H1 (cell line): ENCODE measurements at regions not wholly inside any gene's neighbourhood (a gene's known extent, or its start where the extent isn't known, plus 50 kb on each side); places are given as distances from the start of the nearest gene placed in this dataset.

Experiments
- CTCF ChIA-PET: fragments of 300-600 bp; sonication (Branson Sonifier 250); formaldehyde crosslinking; loops from one replicate; lab custom pipeline; 2021; ENCODE audit not compliant: partially characterized antibody; lab: Charles Lee
- POLR2A ChIA-PET: fragments of 300-600 bp; sonication (Branson Sonifier 250); formaldehyde crosslinking; loops from one replicate; lab custom pipeline; 2021; ENCODE audit warnings: inconsistent platforms; ENCODE audit not compliant: partially characterized antibody; lab: Charles Lee
- DNase-seq, 2 experiments: peaks; one replicate each; pipeline versions ENCODE4 v3.0.0 to v3.0.0-alpha.2; 2010 to 2022; ENCODE audit warnings: low spot score in 2 of 2, low read depth in 1 of 2, mixed read lengths in 1 of 2
- FAIRE-seq: peaks from 2 replicates; lab custom pipeline; 2011; peaks lifted over from hg19 to GRCh38; lab: Jason Lieb, UNC
- H2AFZ ChIP-seq: 2 replicates; pipeline ENCODE4 v1.8.1; 2012; ENCODE audit warnings: low read length, inconsistent platforms
- H2AK5ac ChIP-seq: 2 replicates; pipeline ENCODE4 v1.6.1; 2013; ENCODE audit warnings: low read depth, low read length
- H2BK120ac ChIP-seq: replicated peaks from 2 replicates; pipeline ENCODE3; 2013; ENCODE audit warnings: low read depth, low read length, inconsistent platforms
- H2BK12ac ChIP-seq: 2 replicates; pipeline ENCODE4 v1.6.1; 2013; ENCODE audit warnings: low read depth, low read length
- H2BK15ac ChIP-seq: 2 replicates; pipeline ENCODE4 v1.6.1; 2013; ENCODE audit warnings: low read length
- H2BK20ac ChIP-seq: 2 replicates; pipeline ENCODE4 v1.6.1; 2013; ENCODE audit warnings: low read length
- H2BK5ac ChIP-seq: 2 replicates; pipeline ENCODE4 v1.6.1; 2013; ENCODE audit warnings: low read depth, low read length
- H3K14ac ChIP-seq: 2 replicates; pipeline ENCODE4 v1.6.1; 2013; ENCODE audit warnings: inconsistent platforms; ENCODE audit not compliant: insufficient read length
- H3K18ac ChIP-seq: 2 replicates; pipeline ENCODE4 v1.6.1; 2013; ENCODE audit warnings: low read length; ENCODE audit errors: extremely low read depth
- H3K23ac ChIP-seq: 2 replicates; pipeline ENCODE4 v1.6.1; 2013; ENCODE audit warnings: inconsistent platforms; ENCODE audit not compliant: insufficient read length
- H3K23me2 ChIP-seq: 2 replicates; pipeline ENCODE4 v1.6.1; 2013; ENCODE audit warnings: low read depth, low read length
- H3K27ac ChIP-seq: 2 replicates; pipeline ENCODE4 v1.6.1; 2011; ENCODE audit warnings: low read depth, low read length, inconsistent platforms
- H3K27me3 ChIP-seq, 4 experiments: replicated peaks in 1 of 4; 1 replicate in 1 of 4; 2 replicates in 3 of 4; pipeline versions ENCODE4 v1.6.1 to v1.8.1; 2011 to 2013; ENCODE audit warnings: low read length in 3 of 4, mild to moderate bottlenecking in 3 of 4, inconsistent platforms in 2 of 4, mixed read lengths in 2 of 4, moderate library complexity in 1 of 4; ENCODE audit not compliant: control insufficient read depth in 3 of 4, insufficient read depth in 3 of 4; ENCODE audit errors: extremely low read depth in 1 of 4
- H3K36me3 ChIP-seq, 4 experiments: 2 replicates each; pipeline versions ENCODE4 v1.6.1 to v1.8.1; 2011 to 2013; ENCODE audit warnings: mild to moderate bottlenecking in 4 of 4, low read length in 3 of 4, moderate library complexity in 2 of 4, control low read depth in 1 of 4, inconsistent platforms in 1 of 4; ENCODE audit not compliant: insufficient read depth in 4 of 4, control insufficient read depth in 2 of 4
- H3K4ac ChIP-seq: replicated peaks from 2 replicates; pipeline ENCODE3; 2013; ENCODE audit warnings: low read length, low read depth, mixed read lengths, inconsistent platforms; ENCODE audit not compliant: insufficient read length
- H3K4me1 ChIP-seq, 4 experiments: replicated peaks in 1 of 4; 1 replicate in 1 of 4; 2 replicates in 3 of 4; pipeline versions ENCODE4 v1.6.1 to v1.8.1; 2011 to 2013; ENCODE audit warnings: low read length in 3 of 4, inconsistent platforms in 2 of 4, mixed read lengths in 1 of 4; ENCODE audit not compliant: insufficient read depth in 4 of 4, control insufficient read depth in 3 of 4
- H3K4me2 ChIP-seq, 2 experiments: 2 replicates each; pipeline versions ENCODE4 v1.6.1 to v1.8.1; 2011 to 2013; ENCODE audit warnings: low read depth in 2 of 2, low read length in 2 of 2, control low read depth in 1 of 2, inconsistent platforms in 1 of 2, mild to moderate bottlenecking in 1 of 2; ENCODE audit not compliant: insufficient read depth in 1 of 2
- H3K4me3 ChIP-seq, 4 experiments: fragments of 200-600, 300-600 bp in 1 of 4; sonication (generic), shearing (Covaris generic), sonication (Bioruptor Twin) in 1 of 4; 2 replicates each; pipeline versions ENCODE4 v1.5.1 to v1.8.1; 2011 to 2016; ENCODE audit warnings: low read length in 4 of 4, low read depth in 3 of 4, control low read depth in 2 of 4, inconsistent platforms in 2 of 4, mild to moderate bottlenecking in 2 of 4, mixed read lengths in 1 of 4, moderate library complexity in 1 of 4; ENCODE audit not compliant: insufficient read depth in 2 of 4; ENCODE audit errors: extremely low read depth in 1 of 4
- H3K56ac ChIP-seq: replicated peaks from 2 replicates; pipeline ENCODE3; 2013; ENCODE audit warnings: low read depth, mild to moderate bottlenecking, mixed read lengths, low read length, inconsistent platforms; ENCODE audit not compliant: insufficient read length
- H3K79me1 ChIP-seq: 2 replicates; pipeline ENCODE4 v1.6.1; 2013; ENCODE audit warnings: low read depth, low read length, control low read depth
- H3K79me2 ChIP-seq, 2 experiments: 2 replicates each; pipeline versions ENCODE4 v1.6.1 to v1.8.1; 2012 to 2013; ENCODE audit warnings: low read length in 2 of 2, mild to moderate bottlenecking in 2 of 2, inconsistent platforms in 1 of 2; ENCODE audit not compliant: insufficient read depth in 2 of 2, control insufficient read depth in 1 of 2
- H3K9ac ChIP-seq, 4 experiments: replicated peaks in 1 of 4; 1 replicate in 1 of 4; 2 replicates in 3 of 4; pipeline versions ENCODE4 v1.6.1 to v1.8.1; 2011 to 2013; ENCODE audit warnings: low read depth in 3 of 4, low read length in 3 of 4, control low read depth in 2 of 4, mild to moderate bottlenecking in 2 of 4, moderate library complexity in 2 of 4, inconsistent platforms in 1 of 4; ENCODE audit errors: extremely low read depth in 1 of 4
- H3K9me3 ChIP-seq, 2 experiments: 2 replicates each; pipeline versions ENCODE4 v1.6.1 to v1.8.1; 2012 to 2013; ENCODE audit warnings: mild to moderate bottlenecking in 2 of 2, moderate library complexity in 2 of 2, control low read depth in 1 of 2, inconsistent platforms in 1 of 2, low read depth in 1 of 2, low read length in 1 of 2, mixed read lengths in 1 of 2; ENCODE audit not compliant: insufficient read depth in 2 of 2
- H4K20me1 ChIP-seq, 2 experiments: replicated peaks in 1 of 2; 2 replicates each; pipeline versions ENCODE3 to v1.8.1; 2011 to 2013; ENCODE audit warnings: inconsistent platforms in 2 of 2, low read length in 2 of 2, mild to moderate bottlenecking in 1 of 2; ENCODE audit not compliant: insufficient read depth in 2 of 2, control insufficient read depth in 1 of 2
- H4K5ac ChIP-seq: 2 replicates; pipeline ENCODE4 v1.6.1; 2013; ENCODE audit warnings: low read length, low read depth, mixed read lengths, inconsistent platforms; ENCODE audit not compliant: insufficient read length
- H4K8ac ChIP-seq: 2 replicates; pipeline ENCODE4 v1.8.0; 2013; ENCODE audit warnings: mild to moderate bottlenecking, moderate library complexity, low read length, inconsistent platforms; ENCODE audit not compliant: insufficient read depth; ENCODE audit errors: extremely low read depth
- H4K91ac ChIP-seq: replicated peaks from 2 replicates; pipeline ENCODE3; 2013; ENCODE audit warnings: low read length, mixed read lengths, inconsistent platforms; ENCODE audit not compliant: insufficient read length
- ATF2 ChIP-seq: IDR thresholded peaks from 2 replicates; pipeline ENCODE4 v1.6.1; 2012; ENCODE audit warnings: low read length, inconsistent platforms
- BCL11A ChIP-seq, 2 experiments: IDR thresholded peaks; one replicate each; pipeline ENCODE4 v1.6.1; 2011; ENCODE audit warnings: low read depth in 2 of 2, low read length in 2 of 2, mild to moderate bottlenecking in 2 of 2
- FOSL1 ChIP-seq: IDR thresholded peaks from 2 replicates; pipeline ENCODE4 v1.6.1; 2011; ENCODE audit warnings: mild to moderate bottlenecking, low read depth, low read length, moderate library complexity; ENCODE audit not compliant: insufficient read depth
- NANOG ChIP-seq: IDR thresholded peaks from 2 replicates; pipeline ENCODE4 v1.6.1; 2011; ENCODE audit warnings: low read length, low read depth, mild to moderate bottlenecking, inconsistent platforms; ENCODE audit not compliant: insufficient read depth, poor library complexity, severe bottlenecking
- NRF1 ChIP-seq: IDR thresholded peaks from 2 replicates; pipeline ENCODE4 v1.6.1; 2011; ENCODE audit warnings: mild to moderate bottlenecking, low read depth, low read length, improper control_type of control experiment
- SAP30 ChIP-seq: fragments of 300-600 bp; sonication (generic); IDR thresholded peaks from 2 replicates; pipeline ENCODE4 v1.7.1; 2012; ENCODE audit warnings: low read length, moderate library complexity, mild to moderate bottlenecking, inconsistent platforms; ENCODE audit not compliant: insufficient read depth, insufficient replicate concordance
- SIRT6 ChIP-seq: IDR thresholded peaks from one replicate; pipeline ENCODE4 v1.7.1; 2012; ENCODE audit warnings: low read length, inconsistent platforms
- TEAD4 ChIP-seq: IDR thresholded peaks from 2 replicates; pipeline ENCODE4 v1.6.1; 2012; ENCODE audit warnings: low read depth, low read length, inconsistent platforms, mixed read lengths

DNA sequence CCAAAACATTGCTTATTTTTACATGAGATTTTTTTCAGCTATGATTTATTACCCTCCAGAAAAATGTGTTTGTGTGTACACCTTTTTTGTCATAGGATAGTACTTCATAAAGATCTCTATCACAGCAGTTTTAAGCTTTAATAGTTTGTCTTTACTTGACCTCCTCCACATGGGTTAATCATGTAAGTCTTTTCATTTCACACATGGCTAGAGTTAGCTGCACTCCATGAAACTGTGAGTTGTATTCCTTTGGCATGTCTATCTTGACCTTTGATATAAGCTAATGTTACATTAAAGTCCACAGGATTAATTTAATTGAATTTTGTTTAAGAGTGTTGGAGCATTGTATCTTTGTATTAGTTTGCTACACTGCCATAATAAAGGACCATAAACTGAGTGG lies 217.1 kb downstream of the OTOL1 start:
- Histone ChIP-seq H3K4me1 (no peaks in the 10 kb centered on the region), H4K5ac (no peak overlapping the region), H3K23me2 (no peaks in the 10 kb centered on the region), H3K23ac (no peak overlapping the region), H2BK12ac (no peak overlapping the region), H3K27me3 (no peaks in the 10 kb centered on the region), H2BK20ac (no peak overlapping the region), H4K91ac (no peak overlapping the region), H3K4ac (no peak overlapping the region), H3K79me1 (no peaks in the 10 kb centered on the region), H4K20me1 (no peaks in the 10 kb centered on the region), H3K18ac (no peak overlapping the region), H3K79me2 (no peaks in the 10 kb centered on the region), H3K14ac (no peak overlapping the region), H2BK5ac (no peak overlapping the region), H4K8ac (no peak overlapping the region), H3K56ac (no peak overlapping the region), H3K9me3 (no peaks in the 10 kb centered on the region), H3K4me2 (no peak overlapping the region), H3K27ac (no peak overlapping the region), H2BK15ac (no peak overlapping the region), H3K4me3 (no peak overlapping the region), H2AK5ac (no peak overlapping the region), H3K36me3 (no peaks in the 10 kb centered on the region), H2BK120ac (no peak overlapping the region), H2AFZ (no peak overlapping the region), H3K9ac (no peak overlapping the region)
- TF ChIP-seq SAP30: no peak
- no peak for TF ChIP-seq NANOG
- TF ChIP-seq TEAD4: no peak
- no peak for TF ChIP-seq SIRT6
- TF ChIP-seq ATF2: no peak
- no peak for TF ChIP-seq FOSL1
- no peak for TF ChIP-seq BCL11A (IDR thresholded peaks at IDR 0.05; ENCODE audit: low read depth in 2 of 2, low read length in 2 of 2)
- TF ChIP-seq NRF1: no peak
- CTCF ChIA-PET: no interaction called here
- DNase-seq (no peak), FAIRE-seq (no peak)
- POLR2A ChIA-PET: no interaction called here
